ENCODE measurements at regions not wholly inside any gene's neighbourhood (a gene's known extent, or its start where the extent isn't known, plus 50 kb on each side); places are given as distances from the start of the nearest gene placed in this dataset.

DNA sequence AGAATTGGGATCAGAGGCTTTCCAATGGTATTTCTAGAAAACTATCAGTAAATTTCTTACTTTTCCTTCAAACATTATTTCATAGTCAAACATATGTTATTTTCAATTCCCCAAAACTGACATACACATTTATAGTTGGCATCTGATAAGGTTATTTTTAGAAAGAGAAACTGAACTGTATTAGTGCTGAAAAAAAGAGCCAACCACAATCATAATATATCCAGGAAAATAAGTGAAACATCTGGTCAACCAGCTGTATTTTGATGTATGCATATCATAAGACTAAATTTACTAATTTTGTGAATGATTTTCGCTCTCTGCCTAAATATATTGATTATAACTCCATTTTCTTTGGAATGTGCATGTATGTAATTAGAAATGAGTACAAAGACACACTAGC is 554.2 kb downstream of the FLRT2 start:
- TF ChIP-seq CTCF (IDR thresholded peaks at IDR 0.05; ENCODE audit: low read length) (no peak), EZH2phosphoT487 (IDR thresholded peaks at IDR 0.05; ENCODE audit: low read length) (no peak), EZH2 (optimal IDR thresholded peaks at IDR 0.05; ENCODE audit: low read depth, low read length) (no peak)
